ENCODE measurements at regions not wholly inside any gene's neighbourhood (a gene's known extent, or its start where the extent isn't known, plus 50 kb on each side); places are given as distances from the start of the nearest gene placed in this dataset.

DNA sequence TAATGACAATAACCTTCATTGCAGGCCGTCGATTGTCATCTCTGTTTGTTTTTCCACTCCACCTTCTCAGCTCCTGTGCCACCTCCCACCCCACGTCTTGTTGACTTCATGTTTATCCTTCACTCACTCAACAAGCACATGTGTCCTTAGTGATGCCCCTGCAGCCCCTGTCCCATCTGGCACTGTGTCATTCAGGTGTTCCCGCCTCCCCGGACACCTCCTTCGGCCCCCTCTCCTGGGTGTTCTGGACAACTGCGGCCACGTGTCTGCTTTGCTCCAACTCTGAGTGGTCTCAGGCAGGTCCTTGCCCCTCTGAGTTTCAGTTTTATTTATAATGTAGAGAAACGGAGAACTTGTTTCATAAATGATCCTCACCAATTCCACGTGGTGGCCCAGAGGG lies 91.0 kb upstream of the COL5A1 start:
- TF ChIP-seq, protein P1, sequence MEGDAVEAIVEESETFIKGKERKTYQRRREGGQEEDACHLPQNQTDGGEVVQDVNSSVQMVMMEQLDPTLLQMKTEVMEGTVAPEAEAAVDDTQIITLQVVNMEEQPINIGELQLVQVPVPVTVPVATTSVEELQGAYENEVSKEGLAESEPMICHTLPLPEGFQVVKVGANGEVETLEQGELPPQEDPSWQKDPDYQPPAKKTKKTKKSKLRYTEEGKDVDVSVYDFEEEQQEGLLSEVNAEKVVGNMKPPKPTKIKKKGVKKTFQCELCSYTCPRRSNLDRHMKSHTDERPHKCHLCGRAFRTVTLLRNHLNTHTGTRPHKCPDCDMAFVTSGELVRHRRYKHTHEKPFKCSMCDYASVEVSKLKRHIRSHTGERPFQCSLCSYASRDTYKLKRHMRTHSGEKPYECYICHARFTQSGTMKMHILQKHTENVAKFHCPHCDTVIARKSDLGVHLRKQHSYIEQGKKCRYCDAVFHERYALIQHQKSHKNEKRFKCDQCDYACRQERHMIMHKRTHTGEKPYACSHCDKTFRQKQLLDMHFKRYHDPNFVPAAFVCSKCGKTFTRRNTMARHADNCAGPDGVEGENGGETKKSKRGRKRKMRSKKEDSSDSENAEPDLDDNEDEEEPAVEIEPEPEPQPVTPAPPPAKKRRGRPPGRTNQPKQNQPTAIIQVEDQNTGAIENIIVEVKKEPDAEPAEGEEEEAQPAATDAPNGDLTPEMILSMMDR (IDR thresholded peaks at IDR 0.05; ENCODE audit: poor library complexity, severe bottlenecking) = no peak
- no peak for TF ChIP-seq EP300 (conservative IDR thresholded peaks at IDR 0.05; ENCODE audit: poor library complexity, severe bottlenecking)
- TF ChIP-seq RAD21 (conservative IDR thresholded peaks at IDR 0.05) = no peak
- TF ChIP-seq SMC3 (conservative IDR thresholded peaks at IDR 0.05; ENCODE audit: poor library complexity) = no peak
- TF ChIP-seq POLR2AphosphoS5 (IDR thresholded peaks at IDR 0.05) = no peak
- TF ChIP-seq, protein P2, sequence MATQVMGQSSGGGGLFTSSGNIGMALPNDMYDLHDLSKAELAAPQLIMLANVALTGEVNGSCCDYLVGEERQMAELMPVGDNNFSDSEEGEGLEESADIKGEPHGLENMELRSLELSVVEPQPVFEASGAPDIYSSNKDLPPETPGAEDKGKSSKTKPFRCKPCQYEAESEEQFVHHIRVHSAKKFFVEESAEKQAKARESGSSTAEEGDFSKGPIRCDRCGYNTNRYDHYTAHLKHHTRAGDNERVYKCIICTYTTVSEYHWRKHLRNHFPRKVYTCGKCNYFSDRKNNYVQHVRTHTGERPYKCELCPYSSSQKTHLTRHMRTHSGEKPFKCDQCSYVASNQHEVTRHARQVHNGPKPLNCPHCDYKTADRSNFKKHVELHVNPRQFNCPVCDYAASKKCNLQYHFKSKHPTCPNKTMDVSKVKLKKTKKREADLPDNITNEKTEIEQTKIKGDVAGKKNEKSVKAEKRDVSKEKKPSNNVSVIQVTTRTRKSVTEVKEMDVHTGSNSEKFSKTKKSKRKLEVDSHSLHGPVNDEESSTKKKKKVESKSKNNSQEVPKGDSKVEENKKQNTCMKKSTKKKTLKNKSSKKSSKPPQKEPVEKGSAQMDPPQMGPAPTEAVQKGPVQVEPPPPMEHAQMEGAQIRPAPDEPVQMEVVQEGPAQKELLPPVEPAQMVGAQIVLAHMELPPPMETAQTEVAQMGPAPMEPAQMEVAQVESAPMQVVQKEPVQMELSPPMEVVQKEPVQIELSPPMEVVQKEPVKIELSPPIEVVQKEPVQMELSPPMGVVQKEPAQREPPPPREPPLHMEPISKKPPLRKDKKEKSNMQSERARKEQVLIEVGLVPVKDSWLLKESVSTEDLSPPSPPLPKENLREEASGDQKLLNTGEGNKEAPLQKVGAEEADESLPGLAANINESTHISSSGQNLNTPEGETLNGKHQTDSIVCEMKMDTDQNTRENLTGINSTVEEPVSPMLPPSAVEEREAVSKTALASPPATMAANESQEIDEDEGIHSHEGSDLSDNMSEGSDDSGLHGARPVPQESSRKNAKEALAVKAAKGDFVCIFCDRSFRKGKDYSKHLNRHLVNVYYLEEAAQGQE (IDR thresholded peaks at IDR 0.05; ENCODE audit: borderline replicate concordance) = no peak
- TF ChIP-seq MXI1 (conservative IDR thresholded peaks at IDR 0.05; ENCODE audit: poor library complexity, severe bottlenecking) = no peak
- TF ChIP-seq EZH2 (IDR thresholded peaks at IDR 0.05; ENCODE audit: borderline replicate concordance, insufficient read depth, low read length, poor library complexity, severe bottlenecking) = no peak
